H1 (cell line): ENCODE measurements at regions not wholly inside any gene's neighbourhood (a gene's known extent, or its start where the extent isn't known, plus 50 kb on each side); places are given as distances from the start of the nearest gene placed in this dataset.
"Not testable (repeated sequence)": the region's sequence is repeated elsewhere in the genome, so short reads cannot be mapped to it uniquely, and the experiment has no call there.

Experiments used
- CTCF ChIA-PET: fragments of 300-600 bp; sonication (Branson Sonifier 250); formaldehyde crosslinking; loops from one replicate; lab custom pipeline; 2021; ENCODE audit not compliant: partially characterized antibody; lab: Charles Lee
- POLR2A ChIA-PET: fragments of 300-600 bp; sonication (Branson Sonifier 250); formaldehyde crosslinking; loops from one replicate; lab custom pipeline; 2021; ENCODE audit warnings: inconsistent platforms; ENCODE audit not compliant: partially characterized antibody; lab: Charles Lee
- DNase-seq, 2 experiments: peaks; one replicate each; pipeline versions ENCODE4 v3.0.0 to v3.0.0-alpha.2; 2010 to 2022; ENCODE audit warnings: low spot score in 2 of 2, low read depth in 1 of 2, mixed read lengths in 1 of 2
- FAIRE-seq: peaks from 2 replicates; lab custom pipeline; 2011; peaks lifted over from hg19 to GRCh38; lab: Jason Lieb, UNC
- H2AFZ ChIP-seq: 2 replicates; pipeline ENCODE4 v1.8.1; 2012; ENCODE audit warnings: low read length, inconsistent platforms
- H2AK5ac ChIP-seq: 2 replicates; pipeline ENCODE4 v1.6.1; 2013; ENCODE audit warnings: low read depth, low read length
- H2BK120ac ChIP-seq: replicated peaks from 2 replicates; pipeline ENCODE3; 2013; ENCODE audit warnings: low read depth, low read length, inconsistent platforms
- H2BK12ac ChIP-seq: 2 replicates; pipeline ENCODE4 v1.6.1; 2013; ENCODE audit warnings: low read depth, low read length
- H2BK15ac ChIP-seq: 2 replicates; pipeline ENCODE4 v1.6.1; 2013; ENCODE audit warnings: low read length
- H2BK20ac ChIP-seq: 2 replicates; pipeline ENCODE4 v1.6.1; 2013; ENCODE audit warnings: low read length
- H2BK5ac ChIP-seq: 2 replicates; pipeline ENCODE4 v1.6.1; 2013; ENCODE audit warnings: low read depth, low read length
- H3K14ac ChIP-seq: 2 replicates; pipeline ENCODE4 v1.6.1; 2013; ENCODE audit warnings: inconsistent platforms; ENCODE audit not compliant: insufficient read length
- H3K18ac ChIP-seq: 2 replicates; pipeline ENCODE4 v1.6.1; 2013; ENCODE audit warnings: low read length; ENCODE audit errors: extremely low read depth
- H3K23ac ChIP-seq: 2 replicates; pipeline ENCODE4 v1.6.1; 2013; ENCODE audit warnings: inconsistent platforms; ENCODE audit not compliant: insufficient read length
- H3K23me2 ChIP-seq: 2 replicates; pipeline ENCODE4 v1.6.1; 2013; ENCODE audit warnings: low read depth, low read length
- H3K27ac ChIP-seq: 2 replicates; pipeline ENCODE4 v1.6.1; 2011; ENCODE audit warnings: low read depth, low read length, inconsistent platforms
- H3K27me3 ChIP-seq, 4 experiments: replicated peaks in 1 of 4; 1 replicate in 1 of 4; 2 replicates in 3 of 4; pipeline versions ENCODE4 v1.6.1 to v1.8.1; 2011 to 2013; ENCODE audit warnings: low read length in 3 of 4, mild to moderate bottlenecking in 3 of 4, inconsistent platforms in 2 of 4, mixed read lengths in 2 of 4, moderate library complexity in 1 of 4; ENCODE audit not compliant: control insufficient read depth in 3 of 4, insufficient read depth in 3 of 4; ENCODE audit errors: extremely low read depth in 1 of 4
- H3K36me3 ChIP-seq, 4 experiments: 2 replicates each; pipeline versions ENCODE4 v1.6.1 to v1.8.1; 2011 to 2013; ENCODE audit warnings: mild to moderate bottlenecking in 4 of 4, low read length in 3 of 4, moderate library complexity in 2 of 4, control low read depth in 1 of 4, inconsistent platforms in 1 of 4; ENCODE audit not compliant: insufficient read depth in 4 of 4, control insufficient read depth in 2 of 4
- H3K4ac ChIP-seq: replicated peaks from 2 replicates; pipeline ENCODE3; 2013; ENCODE audit warnings: low read length, low read depth, mixed read lengths, inconsistent platforms; ENCODE audit not compliant: insufficient read length
- H3K4me1 ChIP-seq, 4 experiments: replicated peaks in 1 of 4; 1 replicate in 1 of 4; 2 replicates in 3 of 4; pipeline versions ENCODE4 v1.6.1 to v1.8.1; 2011 to 2013; ENCODE audit warnings: low read length in 3 of 4, inconsistent platforms in 2 of 4, mixed read lengths in 1 of 4; ENCODE audit not compliant: insufficient read depth in 4 of 4, control insufficient read depth in 3 of 4
- H3K4me2 ChIP-seq, 2 experiments: 2 replicates each; pipeline versions ENCODE4 v1.6.1 to v1.8.1; 2011 to 2013; ENCODE audit warnings: low read depth in 2 of 2, low read length in 2 of 2, control low read depth in 1 of 2, inconsistent platforms in 1 of 2, mild to moderate bottlenecking in 1 of 2; ENCODE audit not compliant: insufficient read depth in 1 of 2
- H3K4me3 ChIP-seq, 4 experiments: fragments of 200-600, 300-600 bp in 1 of 4; sonication (generic), shearing (Covaris generic), sonication (Bioruptor Twin) in 1 of 4; 2 replicates each; pipeline versions ENCODE4 v1.5.1 to v1.8.1; 2011 to 2016; ENCODE audit warnings: low read length in 4 of 4, low read depth in 3 of 4, control low read depth in 2 of 4, inconsistent platforms in 2 of 4, mild to moderate bottlenecking in 2 of 4, mixed read lengths in 1 of 4, moderate library complexity in 1 of 4; ENCODE audit not compliant: insufficient read depth in 2 of 4; ENCODE audit errors: extremely low read depth in 1 of 4
- H3K56ac ChIP-seq: replicated peaks from 2 replicates; pipeline ENCODE3; 2013; ENCODE audit warnings: low read depth, mild to moderate bottlenecking, mixed read lengths, low read length, inconsistent platforms; ENCODE audit not compliant: insufficient read length
- H3K79me1 ChIP-seq: 2 replicates; pipeline ENCODE4 v1.6.1; 2013; ENCODE audit warnings: low read depth, low read length, control low read depth
- H3K79me2 ChIP-seq, 2 experiments: 2 replicates each; pipeline versions ENCODE4 v1.6.1 to v1.8.1; 2012 to 2013; ENCODE audit warnings: low read length in 2 of 2, mild to moderate bottlenecking in 2 of 2, inconsistent platforms in 1 of 2; ENCODE audit not compliant: insufficient read depth in 2 of 2, control insufficient read depth in 1 of 2
- H3K9ac ChIP-seq, 4 experiments: replicated peaks in 1 of 4; 1 replicate in 1 of 4; 2 replicates in 3 of 4; pipeline versions ENCODE4 v1.6.1 to v1.8.1; 2011 to 2013; ENCODE audit warnings: low read depth in 3 of 4, low read length in 3 of 4, control low read depth in 2 of 4, mild to moderate bottlenecking in 2 of 4, moderate library complexity in 2 of 4, inconsistent platforms in 1 of 4; ENCODE audit errors: extremely low read depth in 1 of 4
- H3K9me3 ChIP-seq, 2 experiments: 2 replicates each; pipeline versions ENCODE4 v1.6.1 to v1.8.1; 2012 to 2013; ENCODE audit warnings: mild to moderate bottlenecking in 2 of 2, moderate library complexity in 2 of 2, control low read depth in 1 of 2, inconsistent platforms in 1 of 2, low read depth in 1 of 2, low read length in 1 of 2, mixed read lengths in 1 of 2; ENCODE audit not compliant: insufficient read depth in 2 of 2
- H4K20me1 ChIP-seq, 2 experiments: replicated peaks in 1 of 2; 2 replicates each; pipeline versions ENCODE3 to v1.8.1; 2011 to 2013; ENCODE audit warnings: inconsistent platforms in 2 of 2, low read length in 2 of 2, mild to moderate bottlenecking in 1 of 2; ENCODE audit not compliant: insufficient read depth in 2 of 2, control insufficient read depth in 1 of 2
- H4K5ac ChIP-seq: 2 replicates; pipeline ENCODE4 v1.6.1; 2013; ENCODE audit warnings: low read length, low read depth, mixed read lengths, inconsistent platforms; ENCODE audit not compliant: insufficient read length
- H4K8ac ChIP-seq: 2 replicates; pipeline ENCODE4 v1.8.0; 2013; ENCODE audit warnings: mild to moderate bottlenecking, moderate library complexity, low read length, inconsistent platforms; ENCODE audit not compliant: insufficient read depth; ENCODE audit errors: extremely low read depth
- H4K91ac ChIP-seq: replicated peaks from 2 replicates; pipeline ENCODE3; 2013; ENCODE audit warnings: low read length, mixed read lengths, inconsistent platforms; ENCODE audit not compliant: insufficient read length
- WGBS, 2 experiments: shearing (Covaris generic) in 1 of 2; methylation state at CpG; one replicate each; pipeline versions ENCODE4 v1.1.6 to v1.1.7; 2013 to 2015; ENCODE audit warnings: low lambda C conversion rate in 2 of 2, mixed read lengths in 2 of 2, inconsistent platforms in 1 of 2, low coverage in 1 of 2, missing lambda C conversion rate in 1 of 2; ENCODE audit not compliant: insufficient replicate concordance in 2 of 2, insufficient coverage in 1 of 2, insufficient read length in 1 of 2; ENCODE audit errors: extremely low coverage in 1 of 2, missing lambda C conversion rate in 1 of 2; 5-methylcytosine and 5-hydroxymethylcytosine counted together

GRCh38 chr1:146375108-146375507, 146.3 kb upstream of the NOTCH2NLA start:
- POLR2A ChIA-PET, H2BK15ac ChIP-seq, H2BK20ac ChIP-seq, H3K56ac ChIP-seq, H2BK120ac ChIP-seq, H3K27ac ChIP-seq, H2BK12ac ChIP-seq, H4K8ac ChIP-seq, H3K4me1 ChIP-seq, DNase-seq, H3K18ac ChIP-seq, H4K91ac ChIP-seq, H3K9me3 ChIP-seq, H4K5ac ChIP-seq, H2BK5ac ChIP-seq, H3K23me2 ChIP-seq, H4K20me1 ChIP-seq, FAIRE-seq, H3K9ac ChIP-seq, H2AFZ ChIP-seq, H3K27me3 ChIP-seq, CTCF ChIA-PET, H3K4me2 ChIP-seq, H2AK5ac ChIP-seq, H3K36me3 ChIP-seq, H3K23ac ChIP-seq, H3K4ac ChIP-seq, H3K4me3 ChIP-seq, H3K14ac ChIP-seq, H3K79me1 ChIP-seq, H3K79me2 ChIP-seq: not testable (repeated sequence)
- WGBS, 2 experiments: 97% methylated on average over 6 of the region's 6 CpGs; no CpG with 5 or more reads in 1 of the 2 experiments
